A549 (cell line): ENCODE measurements at regions not wholly inside any gene's neighbourhood (a gene's known extent, or its start where the extent isn't known, plus 50 kb on each side); places are given as distances from the start of the nearest gene placed in this dataset.
"Not testable (repeated sequence)": the region's sequence is repeated elsewhere in the genome, so short reads cannot be mapped to it uniquely, and the experiment has no call there.

Experiments used
- BHLHE40 ChIP-seq: IDR thresholded peaks from 2 replicates; pipeline ENCODE4 v1.6.1; 2012; ENCODE audit warnings: low read depth, low read length, inconsistent platforms
- CEBPB ChIP-seq, 2 experiments: fragments of >200 bp in 1 of 2; sonication (Bioruptor Twin) in 1 of 2; formaldehyde crosslinking in 1 of 2; IDR thresholded peaks; 2 replicates each; pipeline ENCODE4 v1.6.1; 2012 to 2016
- CTCF ChIP-seq: fragments of >200 bp; sonication (Bioruptor Twin); formaldehyde crosslinking; IDR thresholded peaks from 3 replicates; pipeline ENCODE4 v1.5.1; 2016
- EP300 ChIP-seq, 2 experiments: fragments of >200 bp; sonication (Bioruptor Twin); formaldehyde crosslinking; IDR thresholded peaks; 2 replicates in 1 of 2; 3 replicates in 1 of 2; pipeline ENCODE4 v1.6.1; 2016 to 2017
- JUN ChIP-seq, 2 experiments: fragments of >200 bp; sonication (Bioruptor Twin); formaldehyde crosslinking; IDR thresholded peaks; 2 replicates in 1 of 2; 3 replicates in 1 of 2; pipeline ENCODE4 v1.6.1; 2016 to 2017
- POLR2A ChIP-seq: IDR thresholded peaks from 2 replicates; pipeline ENCODE4 v1.6.1; 2012; ENCODE audit warnings: mild to moderate bottlenecking, low read length
- RCOR1 ChIP-seq: fragments of 150-350 bp; IDR thresholded peaks from 2 replicates; pipeline ENCODE4 v1.6.1; 2014; ENCODE audit warnings: antibody characterized with exemption, low read length, low read depth
- TP53 ChIP-seq: fragments of 250-450 bp; sonication (Bioruptor Pico); IDR thresholded peaks from 2 replicates; pipeline ENCODE4 v1.5.0; 2021; ENCODE audit warnings: mild to moderate bottlenecking, moderate library complexity

- not testable (repeated sequence) for TF ChIP-seq CTCF; BHLHE40; TP53; POLR2A; CEBPB (IDR thresholded peaks at IDR 0.05); RCOR1; JUN (IDR thresholded peaks at IDR 0.05); EP300 (IDR thresholded peaks at IDR 0.05)
Observed at GRCh38 chr9:41043433-41043832, 85.0 kb downstream of the FOXD4L6 start.
